Suprapubic skin (tissue), 3 donors: ENCODE measurements at regions not wholly inside any gene's neighbourhood (a gene's known extent, or its start where the extent isn't known, plus 50 kb on each side); places are given as distances from the start of the nearest gene placed in this dataset.

Experiments used
- CTCF ChIP-seq, 2 donors: fragments of 200-600 bp in 1 of 2; fragments of 450-650 bp in 1 of 2; sonication (generic) in 1 of 2; IDR thresholded peaks; one replicate each; pipeline ENCODE4 v1.5.1; 2016 to 2019; ENCODE audit warnings: antibody characterized with exemption in 2 of 2, mild to moderate bottlenecking in 1 of 2, moderate library complexity in 1 of 2
- EP300 ChIP-seq: sonication (generic); formaldehyde crosslinking; IDR thresholded peaks from one replicate; pipeline ENCODE4 v1.6.1; 2017; ENCODE audit warnings: antibody characterized with exemption
- POLR2A ChIP-seq, 2 donors: fragments of 450-650 bp; IDR thresholded peaks; one replicate each; pipeline ENCODE4 v1.6.1; 2017; ENCODE audit warnings: antibody characterized with exemption in 2 of 2, mild to moderate bottlenecking in 2 of 2, moderate library complexity in 2 of 2

GRCh38 chr7:86939197-86939814 lies 120.1 kb downstream of the ELAPOR2 start:
- TF ChIP-seq POLR2A (IDR thresholded peaks at IDR 0.05) = no peak
- TF ChIP-seq CTCF (IDR thresholded peaks at IDR 0.05) = peak; percentile 62 to 63
- TF ChIP-seq EP300 = no peak
